Karpas-422 (cell line): ENCODE measurements at regions not wholly inside any gene's neighbourhood (a gene's known extent, or its start where the extent isn't known, plus 50 kb on each side); places are given as distances from the start of the nearest gene placed in this dataset.

Source experiments
- DNase-seq: peaks from one replicate; pipeline ENCODE4 v3.0.0-alpha.2; 2015
- H2AFZ ChIP-seq: fragments of 200-600 bp; sonication (generic); 2 replicates; pipeline ENCODE4 v1.6.1; 2014; ENCODE audit warnings: antibody characterized with exemption, low read length, mixed read lengths
- H3K27ac ChIP-seq: fragments of 200-600 bp; sonication (generic); 2 replicates; pipeline ENCODE4 v1.5.1; 2014; ENCODE audit warnings: mild to moderate bottlenecking, low read length, moderate library complexity
- H3K27me3 ChIP-seq: fragments of 200-600 bp; sonication (generic); 2 replicates; pipeline ENCODE4 v1.6.1; 2014; ENCODE audit warnings: low read length, mixed read lengths
- H3K36me3 ChIP-seq: fragments of 200-600 bp; sonication (generic); 2 replicates; pipeline ENCODE4 v1.6.1; 2014; ENCODE audit warnings: low read length, mixed read lengths; ENCODE audit not compliant: insufficient read depth
- H3K4me1 ChIP-seq: fragments of 200-600 bp; sonication (generic); 2 replicates; pipeline ENCODE4 v1.6.1; 2014; ENCODE audit warnings: mild to moderate bottlenecking, low read length, mixed read lengths
- H3K4me2 ChIP-seq: fragments of 200-600 bp; sonication (generic); 2 replicates; pipeline ENCODE4 v1.6.1; 2014; ENCODE audit warnings: low read length, low read depth, mild to moderate bottlenecking; ENCODE audit not compliant: poor library complexity, severe bottlenecking
- H3K4me3 ChIP-seq: fragments of 200-600 bp; sonication (generic); 2 replicates; pipeline ENCODE4 v1.5.1; 2014; ENCODE audit warnings: mild to moderate bottlenecking, antibody characterized with exemption, low read length, mixed read lengths
- H3K79me2 ChIP-seq: fragments of 200-600 bp; sonication (generic); 2 replicates; pipeline ENCODE4 v1.6.1; 2014; ENCODE audit warnings: mild to moderate bottlenecking, low read length, mixed read lengths
- H3K9ac ChIP-seq: fragments of 200-600 bp; sonication (generic); 2 replicates; pipeline ENCODE4 v1.6.0; 2014; ENCODE audit warnings: low read length
- H3K9me2 ChIP-seq: fragments of 200-600 bp; sonication (generic), shearing (Covaris generic); replicated peaks from 2 replicates; pipeline ENCODE4 v1.6.0; 2014; ENCODE audit warnings: mild to moderate bottlenecking, low read length, moderate library complexity; ENCODE audit not compliant: insufficient read depth
- H3K9me3 ChIP-seq: fragments of 300-700, 200-600 bp; sonication (generic); 2 replicates; pipeline ENCODE4 v1.6.1; 2014; ENCODE audit warnings: low read length, mixed read lengths
- H4K20me1 ChIP-seq: fragments of 200-600 bp; sonication (generic); 2 replicates; pipeline ENCODE4 v1.6.1; 2014; ENCODE audit warnings: mild to moderate bottlenecking, antibody characterized with exemption, low read length, low read depth; ENCODE audit not compliant: insufficient read depth

- Histone ChIP-seq H4K20me1 (no peaks in the 10 kb centered on the region), H2AFZ (no peak overlapping the region), H3K4me1 (peaks cover 9% of the 10 kb centered on the region), H3K36me3 (no peaks in the 10 kb centered on the region), H3K4me3 (no peak overlapping the region), H3K27me3 (peaks cover 7% of the 10 kb centered on the region; the same call in 1 of the 2 replicates), H3K4me2 (no peak overlapping the region), H3K9me2 (no peaks in the 10 kb centered on the region), H3K9me3 (peaks cover 3% of the 10 kb centered on the region; the same call in 1 of the 2 replicates), H3K27ac (no peak overlapping the region), H3K79me2 (no peaks in the 10 kb centered on the region), H3K9ac (no peak overlapping the region)
- no peak for DNase-seq
Measured at GRCh38 chr10:78194050-78194449, 160.4 kb downstream of the RPS24 start.

GRCh38 chr10:78194539-78195402 is 161.1 kb downstream of the RPS24 start:
- H3K4me3 ChIP-seq, result no peak overlapping the region
- H3K9ac ChIP-seq, result no peak overlapping the region
- H4K20me1 ChIP-seq, result no peaks in the 10 kb centered on the region
- H3K9me3 ChIP-seq, result peaks cover 3% of the 10 kb centered on the region; the same call in 1 of the 2 replicates
- DNase-seq, result no peak
- H3K27me3 ChIP-seq, result peaks cover 7% of the 10 kb centered on the region; the same call in 1 of the 2 replicates
- peaks cover 9% of the 10 kb centered on the region for H3K4me1 ChIP-seq
- H3K4me2 ChIP-seq, result no peak overlapping the region
- no peak overlapping the region for H2AFZ ChIP-seq
- no peaks in the 10 kb centered on the region for H3K9me2 ChIP-seq
- no peaks in the 10 kb centered on the region for H3K36me3 ChIP-seq
- H3K27ac ChIP-seq, result no peak overlapping the region
- no peaks in the 10 kb centered on the region for H3K79me2 ChIP-seq

GRCh38 chr10:78196396-78196795 is 162.7 kb downstream of the RPS24 start:
- Histone ChIP-seq H3K27me3 (peaks cover 7% of the 10 kb centered on the region; the same call in 1 of the 2 replicates), H4K20me1 (no peaks in the 10 kb centered on the region), H2AFZ (no peak overlapping the region)

GRCh38 chr10:78196964-78197363 is 163.3 kb downstream of the RPS24 start:
- H3K27me3 ChIP-seq, result peaks cover 7% of the 10 kb centered on the region; the same call in 1 of the 2 replicates
- no peak overlapping the region for H3K27ac ChIP-seq
- no peak for DNase-seq
- H3K9me2 ChIP-seq, result no peaks in the 10 kb centered on the region
- H3K36me3 ChIP-seq, result no peaks in the 10 kb centered on the region
- peaks cover 3% of the 10 kb centered on the region; the same call in 1 of the 2 replicates for H3K9me3 ChIP-seq
- no peak overlapping the region for H3K9ac ChIP-seq
- H4K20me1 ChIP-seq, result no peaks in the 10 kb centered on the region
- no peaks in the 10 kb centered on the region for H3K4me1 ChIP-seq
- H3K4me3 ChIP-seq, result no peak overlapping the region
- H3K79me2 ChIP-seq, result no peaks in the 10 kb centered on the region
- no peak overlapping the region for H3K4me2 ChIP-seq
- H2AFZ ChIP-seq, result no peak overlapping the region

More at GRCh38 chr10:78196396-78196795, 162.7 kb downstream of the RPS24 start:
- Histone ChIP-seq H3K79me2 (no peaks in the 10 kb centered on the region), H3K27ac (no peak overlapping the region), H3K36me3 (no peaks in the 10 kb centered on the region), H3K4me2 (no peak overlapping the region), H3K4me3 (no peak overlapping the region), H3K9ac (no peak overlapping the region), H3K9me3 (peaks cover 3% of the 10 kb centered on the region; the same call in 1 of the 2 replicates), H3K4me1 (no peaks in the 10 kb centered on the region), H3K9me2 (no peaks in the 10 kb centered on the region)
- DNase-seq, result no peak

GRCh38 chr10:78197628-78198272 is 164.1 kb downstream of the RPS24 start:
- no peak overlapping the region for H3K4me2 ChIP-seq
- DNase-seq, result no peak
- no peaks in the 10 kb centered on the region for H3K9me2 ChIP-seq
- H3K9me3 ChIP-seq, result peaks cover 3% of the 10 kb centered on the region; the same call in 1 of the 2 replicates
- no peak overlapping the region for H2AFZ ChIP-seq
- peaks cover 7% of the 10 kb centered on the region; the same call in 1 of the 2 replicates for H3K27me3 ChIP-seq
- no peaks in the 10 kb centered on the region for H3K36me3 ChIP-seq
- no peaks in the 10 kb centered on the region for H4K20me1 ChIP-seq
- no peak overlapping the region for H3K4me3 ChIP-seq
- H3K79me2 ChIP-seq, result no peaks in the 10 kb centered on the region
- no peaks in the 10 kb centered on the region for H3K4me1 ChIP-seq
- H3K9ac ChIP-seq, result no peak overlapping the region
- no peak overlapping the region for H3K27ac ChIP-seq

- H3K9ac ChIP-seq, result no peak overlapping the region
- no peak overlapping the region for H3K4me2 ChIP-seq
- no peaks in the 10 kb centered on the region; the same call in 1 of the 2 replicates for H3K27me3 ChIP-seq
- no peaks in the 10 kb centered on the region for H3K79me2 ChIP-seq
- no peaks in the 10 kb centered on the region for H3K9me2 ChIP-seq
- H3K27ac ChIP-seq, result no peak overlapping the region
- no peak overlapping the region for H2AFZ ChIP-seq
- H3K4me3 ChIP-seq, result no peak overlapping the region
- no peaks in the 10 kb centered on the region for H4K20me1 ChIP-seq
- DNase-seq, result no peak
- no peaks in the 10 kb centered on the region for H3K4me1 ChIP-seq
- H3K36me3 ChIP-seq, result no peaks in the 10 kb centered on the region
- no peaks in the 10 kb centered on the region for H3K9me3 ChIP-seq
Measured at GRCh38 chr10:78199005-78199725, 165.5 kb downstream of the RPS24 start.

- H3K4me1 ChIP-seq, result no peaks in the 10 kb centered on the region; the same call in 1 of the 2 replicates
- DNase-seq, result no peak
- no peaks in the 10 kb centered on the region for H4K20me1 ChIP-seq
- H3K9me2 ChIP-seq, result no peaks in the 10 kb centered on the region
- H3K4me2 ChIP-seq, result no peak overlapping the region
- H2AFZ ChIP-seq, result no peak overlapping the region
- H3K4me3 ChIP-seq, result no peak overlapping the region
- no peaks in the 10 kb centered on the region; the same call in 1 of the 2 replicates for H3K27me3 ChIP-seq
- H3K9ac ChIP-seq, result no peak overlapping the region
- no peaks in the 10 kb centered on the region for H3K79me2 ChIP-seq
- no peaks in the 10 kb centered on the region for H3K9me3 ChIP-seq
- H3K27ac ChIP-seq, result no peak overlapping the region
- H3K36me3 ChIP-seq, result no peaks in the 10 kb centered on the region
Measured at GRCh38 chr10:78199759-78200158, 166.1 kb downstream of the RPS24 start.

GRCh38 chr10:78200686-78201085 is 167.0 kb downstream of the RPS24 start:
- no peaks in the 10 kb centered on the region for H3K9me2 ChIP-seq
- H4K20me1 ChIP-seq, result no peaks in the 10 kb centered on the region
- H3K27ac ChIP-seq, result no peak overlapping the region
- no peaks in the 10 kb centered on the region for H3K9me3 ChIP-seq
- H3K4me1 ChIP-seq, result peaks cover 8% of the 10 kb centered on the region
- H3K79me2 ChIP-seq, result no peaks in the 10 kb centered on the region
- no peak overlapping the region for H3K4me2 ChIP-seq
- no peaks in the 10 kb centered on the region; the same call in 1 of the 2 replicates for H3K27me3 ChIP-seq
- no peak for DNase-seq
- no peak overlapping the region for H2AFZ ChIP-seq
- H3K9ac ChIP-seq, result no peak overlapping the region
- H3K36me3 ChIP-seq, result no peaks in the 10 kb centered on the region
- no peak overlapping the region for H3K4me3 ChIP-seq
